K562 (cell line): ENCODE measurements at regions not wholly inside any gene's neighbourhood (a gene's known extent, or its start where the extent isn't known, plus 50 kb on each side); places are given as distances from the start of the nearest gene placed in this dataset.

Experiments
- ATAC-seq: fragments of 200-7000 bp; cut with Tn5 transposase; 3 replicates; pipeline ENCODE4 v1.9.1; 2020; ENCODE audit warnings: moderate library complexity
- BruUV-seq: library from RNA; stranded (reverse); fragments of 400-500 nt; replicated peaks from 2 replicates; lab custom pipeline; 2021; lab: Mats Ljungman, UMichigan
- CTCF ChIA-PET: fragments of 300-600 bp; formaldehyde crosslinking; extraction: SDS; loops from one replicate; lab custom pipeline; 2021; ENCODE audit warnings: low intra/inter-chr PET ratio; lab: Yijun Ruan, JAX
- POLR2A ChIA-PET: fragments of 300-600, 350-650 bp; sonication (Branson Sonifier 250); formaldehyde crosslinking; extraction: SDS; loops from one replicate; lab custom pipeline; 2021; ENCODE audit warnings: antibody characterized with exemption, inconsistent platforms; lab: Yijun Ruan, JAX
- DNase-seq, 4 experiments: peaks; one replicate each; pipeline versions ENCODE4 v3.0.0 to v3.0.0-alpha.2; 2011 to 2018; ENCODE audit warnings: low spot score in 3 of 4, mixed read lengths in 3 of 4; ENCODE audit errors: extremely low read depth in 1 of 4
- FAIRE-seq: peaks from 2 replicates; lab custom pipeline; 2011; peaks lifted over from hg19 to GRCh38; lab: Jason Lieb, UNC
- H2AFZ ChIP-seq: 2 replicates; pipeline ENCODE4 v1.6.0; 2011; ENCODE audit warnings: low read depth, low read length, control low read depth, inconsistent platforms
- H3K27ac ChIP-seq: fragments of 200-600 bp; 3 replicates; pipeline ENCODE4 v1.8.0; 2011; ENCODE audit warnings: low read depth, mild to moderate bottlenecking, control low read depth, inconsistent platforms, low read length, moderate library complexity, mixed read lengths; ENCODE audit errors: extremely low read depth
- H3K27me3 ChIP-seq, 2 experiments: fragments of 300-600 bp in 1 of 2; 2 replicates in 1 of 2; 3 replicates in 1 of 2; pipeline versions ENCODE4 v1.6.0 to v1.8.0; 2011; ENCODE audit warnings: inconsistent platforms in 2 of 2, low read length in 2 of 2, mild to moderate bottlenecking in 1 of 2, mixed read lengths in 1 of 2, moderate library complexity in 1 of 2; ENCODE audit not compliant: control insufficient read depth in 2 of 2, insufficient read depth in 2 of 2
- H3K36me3 ChIP-seq: fragments of 300-600 bp; 3 replicates; pipeline ENCODE4 v1.8.0; 2011; ENCODE audit warnings: mild to moderate bottlenecking, low read length, inconsistent platforms; ENCODE audit not compliant: control insufficient read depth, insufficient read depth
- H3K4me1 ChIP-seq, 2 experiments: fragments of 200-600 bp in 1 of 2; replicated peaks in 1 of 2; 2 replicates in 1 of 2; 3 replicates in 1 of 2; pipeline versions ENCODE4 v1.5.1 to v1.8.0; 2011; ENCODE audit warnings: inconsistent platforms in 2 of 2, low read length in 2 of 2, mild to moderate bottlenecking in 1 of 2, mixed read lengths in 1 of 2, moderate library complexity in 1 of 2; ENCODE audit not compliant: control insufficient read depth in 2 of 2, insufficient read depth in 2 of 2
- H3K4me2 ChIP-seq: 2 replicates; pipeline ENCODE4 v1.6.1; 2011; ENCODE audit warnings: low read length, control low read depth, inconsistent platforms, mixed read lengths; ENCODE audit not compliant: insufficient read depth
- H3K4me3 ChIP-seq: fragments of 200-600 bp; sonication (generic), shearing (Covaris generic); 2 replicates; pipeline ENCODE4 v1.5.1; 2016; ENCODE audit warnings: control low read depth, inconsistent platforms
- H3K79me2 ChIP-seq: fragments of 200-600 bp; 3 replicates; pipeline ENCODE4 v1.8.0; 2011; ENCODE audit warnings: low read length, inconsistent platforms; ENCODE audit not compliant: control insufficient read depth, insufficient read depth
- H3K9ac ChIP-seq, 2 experiments: 2 replicates each; pipeline versions ENCODE4 v1.6.0 to v1.6.1; 2011; ENCODE audit warnings: low read depth in 2 of 2, low read length in 2 of 2, control low read depth in 1 of 2, inconsistent platforms in 1 of 2, mild to moderate bottlenecking in 1 of 2, mixed read lengths in 1 of 2; ENCODE audit not compliant: insufficient read depth in 1 of 2
- H3K9me1 ChIP-seq: one replicate; pipeline ENCODE4 v1.6.0; 2011; ENCODE audit warnings: inconsistent platforms, mild to moderate bottlenecking, low read length, moderate library complexity; ENCODE audit not compliant: control insufficient read depth, insufficient read depth
- H3K9me3 ChIP-seq: replicated peaks from 2 replicates; pipeline ENCODE4 v1.5.1; 2011; ENCODE audit warnings: low read depth, low read length, inconsistent platforms; ENCODE audit not compliant: control insufficient read depth, insufficient read depth
- H4K20me1 ChIP-seq: replicated peaks from 2 replicates; pipeline ENCODE4 v1.6.1; 2011; ENCODE audit warnings: low read length, inconsistent platforms, mixed read lengths; ENCODE audit not compliant: control insufficient read depth, insufficient read depth
- ASH1L ChIP-seq: fragments of 450-650 bp; IDR thresholded peaks from 2 replicates; pipeline ENCODE4 v1.6.1; 2018; ENCODE audit warnings: borderline replicate concordance, mild to moderate bottlenecking, low read depth; ENCODE audit not compliant: partially characterized antibody
- BHLHE40 ChIP-seq: IDR thresholded peaks from 2 replicates; pipeline ENCODE4 v1.6.1; 2011; ENCODE audit warnings: low read length, improper control_type of control experiment
- CBX8 ChIP-seq: fragments of 200-600 bp; sonication (generic); IDR thresholded peaks from 2 replicates; pipeline ENCODE4 v1.6.1; 2012; ENCODE audit warnings: borderline replicate concordance, mixed run types, low read depth, mild to moderate bottlenecking, moderate library complexity, mixed read lengths, low read length, control low read depth, inconsistent platforms; ENCODE audit not compliant: poor library complexity, severe bottlenecking; ENCODE audit errors: extremely low read depth
- ELF2 ChIP-seq: fragments of 250-450 bp; sonication (Bioruptor Pico); IDR thresholded peaks from 2 replicates; pipeline ENCODE4 v1.5.0; 2021; ENCODE audit warnings: mild to moderate bottlenecking
- ETS1 ChIP-seq: conservative IDR thresholded peaks from 2 replicates; pipeline ENCODE4 v1.6.1; 2011; ENCODE audit warnings: low read depth, mild to moderate bottlenecking, low read length; ENCODE audit not compliant: control insufficient read depth
- FOXP4 ChIP-seq: sonication (generic); formaldehyde crosslinking; IDR thresholded peaks from 2 replicates; pipeline ENCODE4 v1.8.0; 2022; ENCODE audit warnings: mild to moderate bottlenecking, missing genetic modification reagents, borderline replicate concordance
- GATAD2B ChIP-seq: fragments of 450-650 bp; IDR thresholded peaks from 2 replicates; pipeline ENCODE4 v1.6.1; 2017; ENCODE audit warnings: mild to moderate bottlenecking, borderline replicate concordance
- HEY1 ChIP-seq: fragments of 250-450 bp; sonication (Bioruptor Pico); IDR thresholded peaks from 2 replicates; pipeline ENCODE4 v1.5.0; 2020; ENCODE audit warnings: mild to moderate bottlenecking, moderate library complexity, borderline replicate concordance
- SRSF9 ChIP-seq: fragments of 200-400 bp; formaldehyde crosslinking; IDR thresholded peaks from 2 replicates; pipeline ENCODE4 v1.6.1; 2017; ENCODE audit warnings: low read depth, low read length, borderline replicate concordance
- WHSC1 ChIP-seq: IDR thresholded peaks from one replicate; pipeline ENCODE4 v1.6.1; 2012; ENCODE audit warnings: low read length, control low read depth, inconsistent platforms
- ZEB2 ChIP-seq: fragments of 450-650 bp; IDR thresholded peaks from 2 replicates; pipeline ENCODE4 v1.6.1; 2016
- ZNF143 ChIP-seq: sonication (generic); formaldehyde crosslinking; IDR thresholded peaks from 2 replicates; pipeline ENCODE4 v1.9.0; 2022; ENCODE audit warnings: mild to moderate bottlenecking, missing genetic modification reagents
- ZNF239 ChIP-seq: fragments of 250-450 bp; sonication (Bioruptor Pico); IDR thresholded peaks from 2 replicates; pipeline ENCODE4 v1.4.0; 2020; ENCODE audit warnings: mild to moderate bottlenecking
- WGBS: fragments of 100-300 bp; shearing (Covaris generic); methylation state at CpG from one replicate; pipeline ENCODE4 v1.1.6; 2016; ENCODE audit warnings: low coverage, mixed read lengths; ENCODE audit not compliant: insufficient coverage; ENCODE audit errors: missing lambda C conversion rate; 5-methylcytosine and 5-hydroxymethylcytosine counted together
- in situ Hi-C: fragments of 300-500 bp; cut with MboI; formaldehyde crosslinking; loops from 4 replicates; pipeline ENCODE4 v1.15.0; 2018; ENCODE audit warnings: inconsistent platforms, mixed read lengths
- intact Hi-C: fragments of 100-400 bp; cut with micrococcal nuclease; formaldehyde crosslinking; loops from 2 replicates; pipeline ENCODE4 v1.14.2; 2022
- TF ChIP-seq, protein P1 (sequence below): fragments of 450-650 bp; formaldehyde crosslinking; IDR thresholded peaks from 2 replicates; pipeline ENCODE4 v1.4.0; 2020; ENCODE audit warnings: mild to moderate bottlenecking
- TF ChIP-seq, protein P2 (sequence below): fragments of 250-450 bp; sonication (Bioruptor Pico); IDR thresholded peaks from 2 replicates; pipeline ENCODE4 v1.9.0; 2021; ENCODE audit warnings: mild to moderate bottlenecking, inconsistent platforms

DNA sequence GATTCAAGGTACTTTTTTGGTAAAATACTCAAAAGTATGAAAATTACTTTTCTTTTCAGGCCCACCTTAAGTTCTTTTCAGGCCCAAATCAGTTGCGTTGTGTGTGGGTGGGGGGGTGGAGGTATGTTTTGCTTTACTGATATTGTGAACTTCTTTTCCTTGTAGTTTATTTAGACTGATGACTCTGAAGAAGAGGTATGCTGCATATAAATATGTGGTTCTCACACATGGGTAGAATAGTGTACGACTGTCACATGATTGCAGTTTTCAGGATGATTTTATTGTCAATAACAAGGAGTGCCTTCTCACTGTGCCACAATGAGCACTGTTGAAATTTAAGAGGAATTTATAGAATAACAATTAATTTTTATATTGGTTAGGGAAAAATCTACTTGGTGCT is 166.6 kb upstream of the ATP2B1 start (continued):
- no peak for TF ChIP-seq ETS1
- TF ChIP-seq HEY1 (CRISPR knock-in tag) = no peak
- TF ChIP-seq ZNF239 (CRISPR knock-in tag) = no peak
- no peak for TF ChIP-seq ASH1L

GRCh38 chr12:89874146-89874545 is 165.5 kb upstream of the ATP2B1 start:
- no peaks in the 10 kb centered on the region; the same call in 1 of the 2 replicates for H3K9me3 ChIP-seq
- BruUV-seq = no TSS peak
- no peak overlapping the region for H3K4me3 ChIP-seq
- FAIRE-seq = no peak
- no peaks in the 10 kb centered on the region for H3K79me2 ChIP-seq
- H4K20me1 ChIP-seq = no peaks in the 10 kb centered on the region
- intact Hi-C loops = no loop called here
- H3K4me2 ChIP-seq = no peak overlapping the region; the same call in 1 of the 2 replicates
- H3K27ac ChIP-seq = no peak overlapping the region
- H3K27me3 ChIP-seq = no peaks in the 10 kb centered on the region
- H3K9me1 ChIP-seq = no peaks in the 10 kb centered on the region
- peak overlapping the region; percentile 34; the same call in 1 of the 2 replicates for H2AFZ ChIP-seq
- ChIA-PET POLR2A (no interaction called here), CTCF (interaction anchor here (0.6 kb wide), 1 partner anchor 57 kb away, joined by 3 read pairs; no protein-coding TSS in a partner anchor)
- no peak overlapping the region for H3K9ac ChIP-seq
- H3K36me3 ChIP-seq = no peaks in the 10 kb centered on the region
- H3K4me1 ChIP-seq = peaks cover 0 to 4% of the 10 kb centered on the region in 2 experiments; a peak in 1 of 5 replicates
- no peak for ATAC-seq
- in situ Hi-C loops = no loop called here
- DNase-seq = peak in 2 of 4 experiments; percentile 6 to 11
- WGBS = 3% methylated on average over 5 of the region's 5 CpGs
- TF ChIP-seq ELF2 (CRISPR knock-in tag) (no peak), ZNF143 (no peak), WHSC1 (no peak), BHLHE40 (no peak), CBX8 (no peak), ZEB2 (no peak), FOXP4 (no peak), GATAD2B (no peak), SRSF9 (no peak)
- TF ChIP-seq, protein P1, sequence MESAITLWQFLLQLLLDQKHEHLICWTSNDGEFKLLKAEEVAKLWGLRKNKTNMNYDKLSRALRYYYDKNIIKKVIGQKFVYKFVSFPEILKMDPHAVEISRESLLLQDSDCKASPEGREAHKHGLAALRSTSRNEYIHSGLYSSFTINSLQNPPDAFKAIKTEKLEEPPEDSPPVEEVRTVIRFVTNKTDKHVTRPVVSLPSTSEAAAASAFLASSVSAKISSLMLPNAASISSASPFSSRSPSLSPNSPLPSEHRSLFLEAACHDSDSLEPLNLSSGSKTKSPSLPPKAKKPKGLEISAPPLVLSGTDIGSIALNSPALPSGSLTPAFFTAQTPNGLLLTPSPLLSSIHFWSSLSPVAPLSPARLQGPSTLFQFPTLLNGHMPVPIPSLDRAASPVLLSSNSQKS (CRISPR knock-in tag) = no peak
- TF ChIP-seq, protein P2, sequence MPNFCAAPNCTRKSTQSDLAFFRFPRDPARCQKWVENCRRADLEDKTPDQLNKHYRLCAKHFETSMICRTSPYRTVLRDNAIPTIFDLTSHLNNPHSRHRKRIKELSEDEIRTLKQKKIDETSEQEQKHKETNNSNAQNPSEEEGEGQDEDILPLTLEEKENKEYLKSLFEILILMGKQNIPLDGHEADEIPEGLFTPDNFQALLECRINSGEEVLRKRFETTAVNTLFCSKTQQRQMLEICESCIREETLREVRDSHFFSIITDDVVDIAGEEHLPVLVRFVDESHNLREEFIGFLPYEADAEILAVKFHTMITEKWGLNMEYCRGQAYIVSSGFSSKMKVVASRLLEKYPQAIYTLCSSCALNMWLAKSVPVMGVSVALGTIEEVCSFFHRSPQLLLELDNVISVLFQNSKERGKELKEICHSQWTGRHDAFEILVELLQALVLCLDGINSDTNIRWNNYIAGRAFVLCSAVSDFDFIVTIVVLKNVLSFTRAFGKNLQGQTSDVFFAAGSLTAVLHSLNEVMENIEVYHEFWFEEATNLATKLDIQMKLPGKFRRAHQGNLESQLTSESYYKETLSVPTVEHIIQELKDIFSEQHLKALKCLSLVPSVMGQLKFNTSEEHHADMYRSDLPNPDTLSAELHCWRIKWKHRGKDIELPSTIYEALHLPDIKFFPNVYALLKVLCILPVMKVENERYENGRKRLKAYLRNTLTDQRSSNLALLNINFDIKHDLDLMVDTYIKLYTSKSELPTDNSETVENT (CRISPR knock-in tag) = no peak
